ENCODE measurements at regions not wholly inside any gene's neighbourhood (a gene's known extent, or its start where the extent isn't known, plus 50 kb on each side); places are given as distances from the start of the nearest gene placed in this dataset.

DNA sequence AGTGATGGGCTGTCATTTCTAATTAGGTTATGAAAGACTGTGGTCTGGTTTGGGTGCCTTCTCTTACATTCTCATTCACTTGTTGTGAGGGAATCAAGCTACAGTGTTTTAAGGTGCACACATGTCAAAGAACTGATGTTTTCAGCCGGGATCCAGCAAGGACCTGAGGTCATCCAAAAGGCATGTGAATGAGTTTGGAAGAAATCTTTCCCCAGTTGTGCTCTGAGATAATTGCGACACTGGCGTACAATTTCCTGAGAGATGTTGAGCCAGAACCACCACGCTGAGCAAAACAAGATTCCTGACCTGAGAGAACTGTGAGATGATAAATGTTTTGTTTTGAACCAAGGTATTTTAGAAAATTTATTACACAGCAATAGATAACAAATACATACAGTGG, 295.3 kb upstream of the SLITRK3 start:
- Mint-ChIP-seq H3K36me3 (no peaks in the 10 kb centered on the region), H3K27ac (no peak overlapping the region), H3K27me3 (no peaks in the 10 kb centered on the region), H3K4me1 (no peaks in the 10 kb centered on the region), H3K4me3 (no peak overlapping the region), H3K9me3 (peaks cover 0 to 9% (median 5%) of the 10 kb centered on the region in 7 donors)
- DNase-seq = no peak
- no peak for ATAC-seq (ENCODE audit: low read depth in 2 of 2)

- no peak for DNase-seq
- Mint-ChIP-seq H3K27ac (no peak overlapping the region), H3K9me3 (peaks cover 0 to 15% (median 4%) of the 10 kb centered on the region in 7 donors), H3K36me3 (no peaks in the 10 kb centered on the region), H3K4me1 (no peaks in the 10 kb centered on the region), H3K4me3 (no peak overlapping the region), H3K27me3 (no peaks in the 10 kb centered on the region)
- ATAC-seq (ENCODE audit: low read depth in 2 of 2) = no peak
Measured at GRCh38 chr3:165476399-165477060, 280.3 kb upstream of the SLITRK3 start.

DNA sequence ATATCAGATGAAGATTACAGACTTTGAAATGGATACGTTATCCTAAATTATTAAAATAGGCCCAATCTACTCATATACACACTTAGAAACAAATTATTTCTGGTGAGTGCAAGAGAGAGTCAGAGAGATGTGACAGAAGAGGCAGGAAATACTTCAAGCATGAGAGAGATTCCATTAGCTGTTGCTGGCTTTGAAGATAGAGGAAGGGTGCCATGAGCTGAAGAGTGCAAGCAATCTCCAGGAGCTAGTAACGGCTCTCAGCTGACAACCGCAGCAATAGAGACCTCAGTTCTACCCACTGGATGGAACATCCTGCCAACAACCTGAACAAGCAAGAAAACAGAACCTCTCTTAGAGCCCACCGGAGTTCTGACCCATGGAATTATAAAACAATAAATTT, 270.7 kb upstream of the SLITRK3 start:
- DNase-seq (no peak), ATAC-seq (ENCODE audit: low read depth in 2 of 2) (no peak)
- no peaks in the 10 kb centered on the region for H3K27me3 Mint-ChIP-seq
- H3K4me3 Mint-ChIP-seq = no peak overlapping the region
- H3K9me3 Mint-ChIP-seq = peaks cover 0 to 11% (median 5%) of the 10 kb centered on the region in 7 donors
- H3K27ac Mint-ChIP-seq = no peak overlapping the region
- no peaks in the 10 kb centered on the region for H3K4me1 Mint-ChIP-seq
- H3K36me3 Mint-ChIP-seq = peaks cover 0 to 8% of the 10 kb centered on the region in 2 donors

- Mint-ChIP-seq H3K27ac (no peak overlapping the region), H3K36me3 (no peaks in the 10 kb centered on the region), H3K4me3 (no peak overlapping the region), H3K4me1 (no peaks in the 10 kb centered on the region), H3K9me3 (peaks cover 0 to 3% (median 0%) of the 10 kb centered on the region in 7 donors), H3K27me3 (no peaks in the 10 kb centered on the region)
- ATAC-seq (ENCODE audit: low read depth in 2 of 2) = no peak
- no peak for DNase-seq
Measured at GRCh38 chr3:165464736-165465135, 268.6 kb upstream of the SLITRK3 start.

GRCh38 chr3:165463531-165463930, 267.3 kb upstream of the SLITRK3 start:
- Mint-ChIP-seq H3K4me3 (no peak overlapping the region), H3K27me3 (no peaks in the 10 kb centered on the region), H3K9me3 (peaks cover 0 to 4% (median 2%) of the 10 kb centered on the region in 7 donors), H3K27ac (no peak overlapping the region), H3K4me1 (no peaks in the 10 kb centered on the region), H3K36me3 (no peaks in the 10 kb centered on the region)
- no peak for DNase-seq
- ATAC-seq (ENCODE audit: low read depth in 2 of 2) = no peak

DNA sequence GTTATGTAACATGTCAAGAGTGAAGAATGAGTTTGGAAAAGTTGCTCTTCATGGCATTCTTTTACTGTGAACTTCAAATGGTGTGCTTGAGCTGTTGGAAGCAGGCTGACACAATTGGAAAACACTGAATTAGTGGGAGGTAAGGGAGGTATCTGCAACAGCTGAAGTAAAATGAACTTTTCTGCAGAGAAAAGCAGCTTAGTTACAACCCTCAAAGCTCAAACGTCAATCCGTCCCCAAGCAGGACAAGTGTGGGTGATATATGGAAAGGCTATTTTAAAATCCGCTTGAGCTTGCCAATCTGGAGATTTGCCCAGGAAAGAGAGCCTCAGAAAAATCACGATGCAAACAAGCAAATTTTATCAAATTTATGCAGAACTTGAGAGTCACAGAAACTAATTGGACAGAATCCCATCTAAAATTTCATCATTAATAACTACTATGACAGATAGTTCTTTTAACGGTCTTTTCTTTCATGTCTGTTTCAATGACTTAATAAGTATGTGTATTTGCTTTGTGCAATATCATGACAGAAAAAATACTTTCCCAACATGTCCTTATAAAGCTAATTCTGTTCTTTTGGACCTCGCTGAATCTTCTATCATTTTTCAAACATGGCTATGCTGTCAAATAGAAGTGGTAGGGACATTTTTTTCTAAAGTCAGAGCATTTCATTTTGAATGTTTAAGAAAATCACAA, 266.6 kb upstream of the SLITRK3 start:
- no peak overlapping the region for H3K27ac Mint-ChIP-seq
- DNase-seq (no peak), ATAC-seq (ENCODE audit: low read depth in 2 of 2) (no peak)
- H3K4me1 Mint-ChIP-seq = no peaks in the 10 kb centered on the region
- no peaks in the 10 kb centered on the region for H3K27me3 Mint-ChIP-seq
- H3K36me3 Mint-ChIP-seq = no peaks in the 10 kb centered on the region
- peaks cover 0 to 4% (median 2%) of the 10 kb centered on the region in 7 donors for H3K9me3 Mint-ChIP-seq
- no peak overlapping the region for H3K4me3 Mint-ChIP-seq

- DNase-seq (no peak), ATAC-seq (ENCODE audit: low read depth in 2 of 2) (no peak)
- H3K27ac Mint-ChIP-seq = peak overlapping the region in 2 of 6 donors; percentile 20 to 66
- no peaks in the 10 kb centered on the region for H3K27me3 Mint-ChIP-seq
- H3K4me1 Mint-ChIP-seq = no peaks in the 10 kb centered on the region
- H3K36me3 Mint-ChIP-seq = no peaks in the 10 kb centered on the region
- H3K9me3 Mint-ChIP-seq = peaks cover 0 to 10% (median 2%) of the 10 kb centered on the region in 7 donors
- H3K4me3 Mint-ChIP-seq = no peak overlapping the region
Measured at GRCh38 chr3:165459924-165460835, 264.0 kb upstream of the SLITRK3 start.

DNA sequence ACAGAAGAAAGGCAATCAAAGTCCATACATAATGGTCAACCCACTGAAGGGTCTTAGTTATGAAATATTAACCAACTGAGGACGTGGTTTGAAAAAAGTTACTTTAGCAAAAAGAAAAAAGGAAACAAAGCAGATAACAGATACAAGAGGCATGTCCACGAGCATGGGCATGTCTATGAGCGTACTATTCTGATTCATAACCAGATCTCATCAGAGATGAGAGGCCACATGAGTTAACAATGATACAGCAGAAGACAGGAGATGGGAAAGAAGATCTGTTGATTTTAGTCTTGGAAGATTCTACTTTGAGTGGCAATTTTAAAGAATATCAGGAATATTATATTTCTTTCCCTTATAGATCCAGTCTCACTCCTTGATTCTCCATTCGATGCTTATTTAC, 262.9 kb upstream of the SLITRK3 start:
- no peak for ATAC-seq (ENCODE audit: low read depth in 2 of 2)
- Mint-ChIP-seq H3K9me3 (peaks cover 0 to 10% (median 5%) of the 10 kb centered on the region in 7 donors), H3K27me3 (no peaks in the 10 kb centered on the region), H3K27ac (no peak overlapping the region), H3K4me3 (no peak overlapping the region), H3K36me3 (no peaks in the 10 kb centered on the region), H3K4me1 (no peaks in the 10 kb centered on the region)
- DNase-seq = no peak

GRCh38 chr3:165457096-165457495, 260.9 kb upstream of the SLITRK3 start:
- no peaks in the 10 kb centered on the region for H3K4me1 Mint-ChIP-seq
- no peaks in the 10 kb centered on the region for H3K27me3 Mint-ChIP-seq
- no peak for ATAC-seq (ENCODE audit: low read depth in 2 of 2)
- no peaks in the 10 kb centered on the region for H3K36me3 Mint-ChIP-seq
- no peak overlapping the region for H3K27ac Mint-ChIP-seq
- DNase-seq = no peak
- peaks cover 0 to 16% (median 9%) of the 10 kb centered on the region in 7 donors for H3K9me3 Mint-ChIP-seq
- H3K4me3 Mint-ChIP-seq = no peak overlapping the region

- Mint-ChIP-seq H3K27ac (no peak overlapping the region), H3K4me3 (no peak overlapping the region), H3K27me3 (no peaks in the 10 kb centered on the region), H3K4me1 (no peaks in the 10 kb centered on the region), H3K36me3 (no peaks in the 10 kb centered on the region), H3K9me3 (peaks cover 0 to 19% (median 10%) of the 10 kb centered on the region in 7 donors)
- no peak for DNase-seq
- ATAC-seq (ENCODE audit: low read depth in 2 of 2) = no peak
Measured at GRCh38 chr3:165455793-165456192, 259.6 kb upstream of the SLITRK3 start.

DNA sequence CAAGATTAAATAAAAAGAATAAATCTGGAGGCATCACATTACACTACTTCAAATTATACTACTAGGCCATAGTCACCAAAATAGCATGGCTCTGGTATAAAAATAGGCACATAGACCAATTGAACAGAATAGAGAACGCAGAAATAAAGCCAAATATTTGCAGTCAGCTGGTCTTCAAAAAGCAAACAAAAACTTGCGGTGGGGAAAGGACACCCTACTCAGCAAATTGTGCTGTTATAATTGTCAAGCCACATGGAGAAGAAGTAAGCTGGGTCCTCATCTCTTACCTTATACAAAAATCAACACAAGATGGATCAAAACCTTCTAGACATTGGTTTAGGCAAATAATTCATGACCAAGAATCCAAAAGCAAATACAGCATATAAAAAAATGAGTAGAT, 259.2 kb upstream of the SLITRK3 start:
- no peaks in the 10 kb centered on the region for H3K4me1 Mint-ChIP-seq
- ATAC-seq (ENCODE audit: low read depth in 2 of 2) (no peak), DNase-seq (no peak)
- H3K36me3 Mint-ChIP-seq = no peaks in the 10 kb centered on the region
- no peak overlapping the region for H3K27ac Mint-ChIP-seq
- peaks cover 0 to 19% (median 9%) of the 10 kb centered on the region in 7 donors for H3K9me3 Mint-ChIP-seq
- no peaks in the 10 kb centered on the region for H3K27me3 Mint-ChIP-seq
- H3K4me3 Mint-ChIP-seq = no peak overlapping the region

DNA sequence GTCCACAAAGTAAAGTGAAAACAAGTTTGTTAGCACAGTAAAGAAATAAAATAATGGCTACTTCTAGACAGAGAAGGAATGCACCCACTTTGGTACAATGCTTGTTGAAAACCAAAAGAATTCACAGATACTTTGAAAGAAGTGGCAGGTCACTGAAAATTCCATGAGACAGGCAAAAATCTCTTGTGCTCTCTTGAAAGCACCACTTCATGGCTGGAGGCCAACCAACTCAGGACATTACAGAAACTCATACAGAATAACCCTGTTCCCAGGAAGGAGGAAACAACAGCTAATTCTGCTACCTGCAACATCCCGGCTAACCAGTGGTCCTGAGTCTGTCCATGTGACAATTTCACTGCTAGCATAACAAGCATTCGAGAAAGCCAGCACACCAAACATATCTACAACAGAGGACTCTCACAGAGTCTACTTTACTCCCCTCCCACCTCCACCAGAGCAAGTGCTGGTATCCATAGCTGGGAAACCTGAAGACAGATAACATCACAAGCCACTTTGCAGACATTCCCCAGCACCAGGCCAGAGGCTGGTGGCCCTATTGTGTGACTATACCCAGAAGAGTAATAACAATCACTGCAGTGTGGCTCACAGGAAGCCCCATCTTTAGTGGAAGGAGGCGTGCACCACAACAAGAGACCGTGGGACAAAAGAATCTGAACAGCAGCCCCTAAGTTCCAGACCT, 255.3 kb upstream of the SLITRK3 start:
- no peak overlapping the region for H3K4me3 Mint-ChIP-seq
- H3K27me3 Mint-ChIP-seq = no peaks in the 10 kb centered on the region
- peaks cover 2 to 17% (median 11%) of the 10 kb centered on the region in 7 donors for H3K9me3 Mint-ChIP-seq
- no peak overlapping the region for H3K27ac Mint-ChIP-seq
- no peaks in the 10 kb centered on the region for H3K36me3 Mint-ChIP-seq
- no peaks in the 10 kb centered on the region for H3K4me1 Mint-ChIP-seq
- DNase-seq (no peak), ATAC-seq (ENCODE audit: low read depth in 2 of 2) (no peak)

GRCh38 chr3:165446555-165446954, 250.4 kb upstream of the SLITRK3 start:
- DNase-seq (no peak), ATAC-seq (ENCODE audit: low read depth in 2 of 2) (no peak)
- Mint-ChIP-seq H3K4me3 (no peak overlapping the region), H3K27me3 (no peaks in the 10 kb centered on the region), H3K36me3 (no peaks in the 10 kb centered on the region), H3K27ac (no peak overlapping the region), H3K9me3 (peaks cover 0 to 8% (median 3%) of the 10 kb centered on the region in 7 donors), H3K4me1 (no peaks in the 10 kb centered on the region)
